PC-3 (cell line): ENCODE measurements at regions not wholly inside any gene's neighbourhood (a gene's known extent, or its start where the extent isn't known, plus 50 kb on each side); places are given as distances from the start of the nearest gene placed in this dataset.

ENCODE experiments used
- ATAC-seq: fragments of 200-7000 bp; cut with Tn5 transposase; 2 replicates; pipeline ENCODE4 v1.9.1; 2020; ENCODE audit warnings: mild to moderate bottlenecking, moderate library complexity
- BruUV-seq: library from RNA; stranded (reverse); fragments of 400-500 nt; replicated peaks from 2 replicates; lab custom pipeline; 2021; lab: Mats Ljungman, UMichigan
- CTCF ChIA-PET: fragments of 300-600 bp; sonication (Branson Sonifier 250); formaldehyde crosslinking; loops from one replicate; lab custom pipeline; 2022; ENCODE audit warnings: antibody characterized with exemption; lab: Charles Lee
- POLR2A ChIA-PET: fragments of 300-600 bp; sonication (Branson Sonifier 250); formaldehyde crosslinking; loops from one replicate; lab custom pipeline; 2022; ENCODE audit warnings: antibody characterized with exemption; ENCODE audit not compliant: unreplicated experiment; lab: Charles Lee
- DNase-seq: peaks from one replicate; pipeline ENCODE4 v3.0.0-alpha.2; 2015
- H2AFZ ChIP-seq: fragments of 300-600 bp; sonication (generic); 2 replicates; pipeline ENCODE4 v1.6.0; 2016; ENCODE audit warnings: antibody characterized with exemption, low read length
- H3F3A ChIP-seq: fragments of 300-600 bp; sonication (generic); one replicate; pipeline ENCODE4 v1.6.0; 2017; ENCODE audit warnings: antibody characterized with exemption, low read length, control low read depth, mild to moderate bottlenecking; ENCODE audit not compliant: unreplicated experiment
- H3K27ac ChIP-seq: fragments of 300-600 bp; sonication (generic); 2 replicates; pipeline ENCODE4 v1.5.1; 2016; ENCODE audit warnings: mild to moderate bottlenecking, low read length
- H3K27me3 ChIP-seq: fragments of 300-600 bp; sonication (generic); 2 replicates; pipeline ENCODE4 v1.6.1; 2016; ENCODE audit warnings: low read length, mixed read lengths
- H3K36me3 ChIP-seq: fragments of 300-600 bp; sonication (generic); 2 replicates; pipeline ENCODE4 v1.6.1; 2016; ENCODE audit warnings: low read depth, mixed run types, low read length, mixed read lengths
- H3K4me1 ChIP-seq: fragments of 300-600 bp; sonication (generic); 2 replicates; pipeline ENCODE4 v1.5.1; 2016; ENCODE audit warnings: low read length; ENCODE audit not compliant: insufficient read depth
- H3K4me2 ChIP-seq: fragments of 300-600 bp; sonication (generic); 2 replicates; pipeline ENCODE4 v1.6.0; 2016; ENCODE audit warnings: low read length
- H3K4me3 ChIP-seq: fragments of 300-600 bp; sonication (generic); 2 replicates; pipeline ENCODE4 v1.5.1; 2016; ENCODE audit warnings: mild to moderate bottlenecking, low read length, mixed read lengths
- H3K79me2 ChIP-seq: fragments of 300-600 bp; sonication (generic); 2 replicates; pipeline ENCODE4 v1.6.1; 2017; ENCODE audit warnings: low read length, mixed read lengths
- H3K9ac ChIP-seq: fragments of 300-600 bp; sonication (generic); 2 replicates; pipeline ENCODE4 v1.6.0; 2016; ENCODE audit warnings: mild to moderate bottlenecking, low read length
- H3K9me2 ChIP-seq: fragments of 300-600 bp; sonication (generic); replicated peaks from 2 replicates; pipeline ENCODE4 v1.6.1; 2016; ENCODE audit warnings: mixed run types, low read length, mixed read lengths
- H3K9me3 ChIP-seq: fragments of 300-600 bp; sonication (generic); 2 replicates; pipeline ENCODE4 v1.6.1; 2016; ENCODE audit warnings: low read length, mixed read lengths
- H4K20me1 ChIP-seq: fragments of 300-600 bp; sonication (generic); 2 replicates; pipeline ENCODE4 v1.6.1; 2016; ENCODE audit warnings: low read length, mixed read lengths
- EZH2 ChIP-seq: fragments of 300-600 bp; sonication (generic); IDR thresholded peaks from one replicate; pipeline ENCODE4 v1.6.1; 2017; ENCODE audit warnings: antibody characterized with exemption, mild to moderate bottlenecking, low read length; ENCODE audit not compliant: unreplicated experiment
- EZH2phosphoT487 ChIP-seq: fragments of 300-600 bp; sonication (generic); IDR thresholded peaks from 2 replicates; pipeline ENCODE4 v1.6.1; 2018; ENCODE audit warnings: mild to moderate bottlenecking, antibody characterized with exemption, low read length, borderline replicate concordance
- intact Hi-C: fragments of 100-400 bp; cut with micrococcal nuclease; formaldehyde crosslinking; loops from 2 replicates; pipeline ENCODE4 v1.9.0; 2023
- TF ChIP-seq, protein P1 (sequence below): fragments of 300-600 bp; sonication (generic); conservative IDR thresholded peaks from 2 replicates; pipeline ENCODE4 v1.5.1; 2017; ENCODE audit warnings: antibody characterized with exemption, low read depth, mild to moderate bottlenecking, low read length

DNA sequence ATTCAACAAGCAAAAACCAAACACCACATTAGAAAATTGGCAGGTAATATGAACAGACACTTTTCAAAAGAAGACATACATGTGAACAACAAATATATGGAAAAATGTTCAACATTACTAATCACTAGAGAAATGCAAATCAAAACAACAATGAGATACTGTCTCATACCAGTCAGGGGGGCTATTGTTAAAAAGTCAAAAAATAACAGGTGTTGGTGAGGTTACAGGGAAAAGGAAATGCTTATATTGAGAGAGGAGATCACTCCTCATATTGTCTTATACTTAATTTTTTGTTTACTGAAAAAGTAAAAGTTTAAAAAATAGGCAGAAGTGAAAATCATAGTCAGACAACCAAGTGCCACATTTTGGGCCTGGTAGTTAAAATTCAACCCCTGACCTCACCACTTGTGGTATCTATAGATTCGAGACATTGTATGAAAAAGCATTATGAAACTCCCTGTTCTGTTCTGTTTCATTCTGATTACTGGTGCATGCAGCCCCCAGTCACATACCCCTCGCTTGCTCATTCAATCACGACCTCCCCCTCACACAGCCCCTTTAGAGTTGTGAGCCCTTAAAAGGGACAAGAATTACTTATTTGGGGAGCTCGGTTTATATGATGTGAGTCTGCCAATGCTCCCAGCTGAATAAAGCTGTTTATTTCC is 153.7 kb upstream of the FGF16 start:
- Histone ChIP-seq H4K20me1 (no peaks in the 10 kb centered on the region), H3K79me2 (no peaks in the 10 kb centered on the region), H3K9me3 (no peaks in the 10 kb centered on the region), H3K4me3 (no peak overlapping the region), H2AFZ (no peak overlapping the region), H3F3A (no peaks in the 10 kb centered on the region), H3K27me3 (no peaks in the 10 kb centered on the region), H3K9ac (no peak overlapping the region), H3K27ac (no peak overlapping the region), H3K4me1 (peaks cover 11% of the 10 kb centered on the region), H3K9me2 (no peaks in the 10 kb centered on the region), H3K4me2 (no peak overlapping the region), H3K36me3 (no peaks in the 10 kb centered on the region)
- TF ChIP-seq, protein P1, sequence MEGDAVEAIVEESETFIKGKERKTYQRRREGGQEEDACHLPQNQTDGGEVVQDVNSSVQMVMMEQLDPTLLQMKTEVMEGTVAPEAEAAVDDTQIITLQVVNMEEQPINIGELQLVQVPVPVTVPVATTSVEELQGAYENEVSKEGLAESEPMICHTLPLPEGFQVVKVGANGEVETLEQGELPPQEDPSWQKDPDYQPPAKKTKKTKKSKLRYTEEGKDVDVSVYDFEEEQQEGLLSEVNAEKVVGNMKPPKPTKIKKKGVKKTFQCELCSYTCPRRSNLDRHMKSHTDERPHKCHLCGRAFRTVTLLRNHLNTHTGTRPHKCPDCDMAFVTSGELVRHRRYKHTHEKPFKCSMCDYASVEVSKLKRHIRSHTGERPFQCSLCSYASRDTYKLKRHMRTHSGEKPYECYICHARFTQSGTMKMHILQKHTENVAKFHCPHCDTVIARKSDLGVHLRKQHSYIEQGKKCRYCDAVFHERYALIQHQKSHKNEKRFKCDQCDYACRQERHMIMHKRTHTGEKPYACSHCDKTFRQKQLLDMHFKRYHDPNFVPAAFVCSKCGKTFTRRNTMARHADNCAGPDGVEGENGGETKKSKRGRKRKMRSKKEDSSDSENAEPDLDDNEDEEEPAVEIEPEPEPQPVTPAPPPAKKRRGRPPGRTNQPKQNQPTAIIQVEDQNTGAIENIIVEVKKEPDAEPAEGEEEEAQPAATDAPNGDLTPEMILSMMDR = no peak
- TF ChIP-seq EZH2phosphoT487 (no peak), EZH2 (no peak)
- CTCF ChIA-PET = no interaction called here
- ATAC-seq (no peak), DNase-seq (no peak)
- no TSS peak for BruUV-seq
- intact Hi-C loops = no loop called here
- POLR2A ChIA-PET = no interaction called here

DNA sequence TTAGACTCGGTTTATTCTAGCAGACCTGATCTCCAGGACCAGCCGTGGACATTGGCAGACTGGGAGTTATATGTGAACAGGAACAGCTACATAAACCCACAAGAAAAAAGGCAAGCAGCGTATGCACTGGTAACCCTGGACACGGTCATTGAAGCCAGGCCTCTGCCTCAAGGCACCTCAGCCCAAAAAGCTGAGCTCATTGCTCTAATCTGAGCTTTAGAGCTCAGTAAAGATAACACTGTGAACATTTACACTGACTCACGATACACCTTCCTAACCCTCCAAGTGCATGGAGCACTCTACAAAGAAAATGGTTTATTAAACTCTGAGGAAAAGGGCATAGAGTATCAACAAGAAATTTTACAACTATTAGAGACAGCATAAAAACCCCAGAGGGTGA is 148.9 kb upstream of the FGF16 start:
- Histone ChIP-seq H3K9me2 (no peaks in the 10 kb centered on the region), H3K4me3 (peak overlapping the region; percentile 31; the same call in 1 of the 2 replicates), H3K27ac (peak overlapping the region; percentile 86), H2AFZ (peak overlapping the region; percentile 33; the same call in 1 of the 2 replicates), H3K4me2 (peak overlapping the region; percentile 75), H3K9ac (peak overlapping the region; percentile 35; the same call in 1 of the 2 replicates), H3K27me3 (no peaks in the 10 kb centered on the region), H3K79me2 (no peaks in the 10 kb centered on the region), H3K36me3 (no peaks in the 10 kb centered on the region), H4K20me1 (no peaks in the 10 kb centered on the region), H3F3A (no peaks in the 10 kb centered on the region), H3K9me3 (no peaks in the 10 kb centered on the region), H3K4me1 (peaks cover 26% of the 10 kb centered on the region)
- ChIA-PET CTCF (no interaction called here), POLR2A (no interaction called here)
- BruUV-seq = no TSS peak
- ATAC-seq = peak; percentile 31
- intact Hi-C loops = no loop called here
- peak; percentile 53 for DNase-seq
- TF ChIP-seq EZH2phosphoT487 = no peak
- TF ChIP-seq, protein P1 = no peak
- TF ChIP-seq EZH2 = no peak

DNA sequence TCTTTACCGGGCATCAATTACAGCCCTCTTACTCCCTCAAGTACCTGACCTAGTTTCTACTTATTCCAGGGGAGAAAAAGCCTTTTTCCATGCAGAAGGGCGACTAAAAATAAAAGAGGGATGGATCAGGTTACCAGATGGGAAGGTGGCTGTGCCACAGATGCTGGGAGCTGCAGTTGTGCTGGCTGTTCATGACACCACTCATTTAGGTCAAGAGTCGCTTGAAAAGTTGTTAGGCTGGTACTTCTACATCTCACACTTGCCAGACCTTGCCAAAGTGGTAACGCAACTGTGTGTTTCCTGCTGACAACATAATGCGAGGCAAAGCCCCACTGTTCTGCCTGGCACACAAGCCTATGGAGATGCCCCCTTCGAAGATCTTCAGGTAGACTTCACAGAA is 148.4 kb upstream of the FGF16 start:
- peak overlapping the region; percentile 35; the same call in 1 of the 2 replicates for H3K9ac ChIP-seq
- H3K79me2 ChIP-seq = no peaks in the 10 kb centered on the region
- peaks cover 26% of the 10 kb centered on the region for H3K4me1 ChIP-seq
- H3K4me3 ChIP-seq = peak overlapping the region; percentile 31; the same call in 1 of the 2 replicates
- H3K9me2 ChIP-seq = no peaks in the 10 kb centered on the region
- CTCF ChIA-PET = no interaction called here
- DNase-seq (peak; percentile 85), ATAC-seq (peak; percentile 51)
- H3K27ac ChIP-seq = peak overlapping the region; percentile 86
- TF ChIP-seq, protein P1 = no peak
- TF ChIP-seq EZH2 (no peak), EZH2phosphoT487 (no peak)
- BruUV-seq = no TSS peak
- POLR2A ChIA-PET = no interaction called here
- no peaks in the 10 kb centered on the region for H3K9me3 ChIP-seq
- intact Hi-C loops = no loop called here
- peak overlapping the region; percentile 33 for H2AFZ ChIP-seq
- H3K36me3 ChIP-seq = no peaks in the 10 kb centered on the region
- no peaks in the 10 kb centered on the region for H3F3A ChIP-seq
- no peaks in the 10 kb centered on the region for H3K27me3 ChIP-seq
- H3K4me2 ChIP-seq = peak overlapping the region; percentile 75
- no peaks in the 10 kb centered on the region for H4K20me1 ChIP-seq
